NCI-H2227 treated with DMSO at 0.1 percent for 48 hours (cell line): ENCODE measurements at regions not wholly inside any gene's neighbourhood (a gene's known extent, or its start where the extent isn't known, plus 50 kb on each side); places are given as distances from the start of the nearest gene placed in this dataset.

Source experiments
- DNase-seq: peaks from one replicate; lab custom pipeline; 2025; lab: John Stamatoyannopoulos, UW

- no peak for DNase-seq
Observed at GRCh38 chr17:34776456-34777443, 184.5 kb downstream of the CCT6B start.

GRCh38 chr17:34773036-34773435 is 188.2 kb downstream of the CCT6B start:
- DNase-seq, result no peak

DNA sequence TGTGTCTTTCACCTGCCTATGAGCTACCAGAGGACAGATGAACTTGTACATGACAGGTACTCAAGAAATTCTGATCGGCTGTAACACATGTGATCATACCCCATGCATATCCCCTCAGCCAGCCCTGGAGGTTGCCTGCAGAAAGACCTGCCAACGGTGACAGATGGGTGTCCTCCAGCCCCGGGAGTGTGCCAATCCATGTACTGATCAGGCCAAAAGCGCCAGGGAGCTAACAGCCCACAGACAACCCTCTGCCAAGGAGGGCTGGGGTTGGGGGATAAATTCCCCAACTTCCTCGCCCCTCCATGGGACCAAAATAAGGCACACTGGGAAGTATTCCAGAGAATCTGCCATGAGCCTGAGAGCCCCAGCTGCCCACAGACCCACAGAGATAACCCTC is 189.4 kb downstream of the CCT6B start:
- no peak for DNase-seq

DNA sequence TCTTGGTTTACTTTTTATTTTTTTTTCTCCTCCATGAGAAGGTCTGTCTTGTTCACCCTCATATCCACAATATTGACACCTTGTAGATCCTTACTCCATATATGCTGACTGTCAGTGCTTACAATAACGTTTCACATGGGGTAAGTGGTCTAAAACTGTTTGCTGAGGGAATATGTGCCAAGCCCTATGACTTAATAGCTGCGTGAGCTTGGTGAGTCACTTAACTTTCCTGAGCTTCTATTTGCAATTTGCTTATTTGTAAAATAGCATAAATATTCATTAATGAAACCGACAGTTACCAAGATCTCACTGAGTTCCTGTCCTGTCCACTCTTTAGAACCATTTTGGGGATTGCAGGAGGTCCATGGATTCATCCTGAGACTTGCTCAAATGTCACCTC is 190.7 kb downstream of the CCT6B start:
- no peak for DNase-seq

DNA sequence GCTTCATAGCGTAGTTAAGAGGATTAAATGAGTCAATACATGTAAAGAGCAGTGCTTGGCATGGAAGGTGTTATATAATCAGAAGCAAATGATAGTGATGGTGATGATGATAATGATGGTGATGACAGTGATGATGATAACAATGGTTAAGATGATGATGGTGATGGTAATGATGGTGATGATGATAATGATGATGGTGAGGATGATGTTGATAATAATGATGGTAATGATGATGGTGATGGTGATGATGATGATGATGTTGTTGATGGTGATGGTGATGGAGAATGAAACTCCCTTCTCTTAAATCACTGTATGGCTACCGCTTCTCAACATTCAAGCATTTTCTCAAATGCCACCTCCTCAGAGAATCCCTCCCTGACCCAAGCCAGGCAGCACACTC is 190.5 kb downstream of the TMEM132E start:
- no peak for DNase-seq

- DNase-seq, result no peak
Observed at GRCh38 chr17:34769049-34769448, 189.7 kb downstream of the TMEM132E start.

DNA sequence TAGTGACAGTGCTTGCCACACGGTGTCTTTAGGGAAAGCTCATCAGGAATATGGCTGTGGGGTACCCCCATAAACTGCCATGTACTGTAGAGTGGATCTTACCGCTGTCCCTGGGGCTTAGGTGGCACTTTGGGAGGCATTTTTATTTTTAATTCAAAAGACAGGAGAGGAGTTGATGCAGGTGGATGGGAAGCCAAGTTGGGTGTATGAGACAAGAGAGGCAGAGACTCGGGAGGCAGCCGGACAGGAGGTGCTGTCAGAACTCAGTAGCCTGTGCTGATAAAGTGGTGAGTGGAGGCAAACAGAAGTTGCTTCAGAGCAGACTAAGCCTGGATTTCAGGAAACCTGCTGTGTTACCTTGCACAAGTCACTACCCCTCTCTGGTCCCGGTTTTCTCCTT is 185.9 kb downstream of the TMEM132E start:
- DNase-seq, result no peak

DNA sequence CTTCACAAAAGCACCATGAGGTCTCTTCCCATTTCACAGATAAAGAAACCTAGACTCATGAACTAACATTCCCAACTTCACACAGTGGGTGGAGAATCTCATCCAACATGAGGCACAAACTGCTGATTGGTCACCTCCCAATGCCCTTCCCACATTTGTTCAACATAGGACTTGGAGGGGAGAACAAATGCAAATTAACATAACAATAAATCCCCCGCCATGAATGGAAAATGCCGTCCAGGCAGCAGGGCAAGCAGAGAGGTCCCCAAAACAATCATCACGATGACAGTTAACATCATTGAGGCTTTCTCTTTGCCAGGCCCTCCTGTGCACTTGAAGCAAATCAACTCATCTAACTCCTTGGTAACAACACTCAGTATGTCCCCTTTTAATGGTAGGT is 185.3 kb downstream of the TMEM132E start:
- no peak for DNase-seq

DNA sequence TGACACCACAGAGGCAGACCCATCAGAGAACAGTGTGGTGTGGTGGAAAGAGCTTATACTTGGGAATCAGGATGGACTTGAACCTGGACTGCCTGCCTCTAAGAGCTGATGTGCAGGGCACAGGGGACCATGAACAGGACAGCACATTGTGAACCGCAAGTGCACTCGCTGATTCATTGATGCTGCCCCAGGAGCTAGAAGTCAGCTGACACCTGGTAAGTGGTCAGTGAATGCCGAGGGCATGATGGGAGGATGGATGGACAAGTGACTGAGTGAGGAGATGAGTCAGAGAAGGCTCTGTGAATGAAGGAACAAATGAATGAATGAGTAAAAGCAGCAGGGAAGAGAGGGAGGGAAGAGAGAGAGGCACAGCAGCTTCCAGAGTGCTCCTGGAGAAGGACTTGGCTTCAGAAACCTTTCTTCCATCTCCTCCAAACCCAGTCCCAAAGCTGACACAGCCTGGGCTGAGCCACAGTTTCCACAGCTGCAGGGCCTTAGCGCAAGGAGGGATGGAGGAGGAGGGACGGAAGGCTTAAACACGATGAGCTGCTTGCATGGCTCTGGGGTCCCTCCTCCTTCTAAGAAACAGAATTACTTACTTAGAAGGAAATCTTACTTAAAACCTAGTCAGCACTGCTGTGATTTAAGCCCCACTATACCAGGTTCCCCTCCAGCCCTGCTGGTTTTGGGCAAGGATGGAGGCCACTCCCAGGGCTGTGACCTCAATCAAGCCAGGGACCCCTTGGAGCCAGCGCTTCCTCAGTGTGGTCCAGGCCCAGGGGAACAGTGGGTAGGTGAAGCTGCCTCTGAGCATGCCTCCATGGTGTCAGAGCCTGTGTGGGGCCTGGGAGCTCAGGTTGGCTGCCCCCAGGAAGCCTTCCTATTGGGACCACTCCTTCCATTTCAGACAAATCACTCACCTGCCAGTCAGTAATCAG is 184.6 kb downstream of the TMEM132E start:
- no peak for DNase-seq

DNA sequence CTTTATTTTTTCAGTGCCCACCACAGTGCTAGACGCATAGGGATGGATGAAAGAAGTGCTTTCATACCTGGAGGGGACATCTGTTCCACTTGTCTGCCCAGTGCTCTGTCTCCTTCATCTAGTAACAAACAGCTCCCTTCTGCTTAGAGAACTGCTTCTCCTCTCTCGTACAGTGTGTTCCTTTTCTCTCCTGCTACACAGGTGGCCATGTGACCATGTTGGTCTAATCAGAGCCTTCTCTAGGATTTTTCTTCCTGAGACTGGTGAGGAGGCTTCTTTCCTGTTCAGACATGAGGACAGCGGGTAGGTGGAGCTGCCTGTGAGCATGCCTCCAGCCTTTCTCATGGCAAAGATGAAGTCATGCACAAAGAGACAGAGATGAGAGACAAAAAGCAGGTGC is 182.7 kb downstream of the TMEM132E start:
- no peak for DNase-seq

- DNase-seq, result no peak
Observed at GRCh38 chr17:34761646-34762045, 182.3 kb downstream of the TMEM132E start.

GRCh38 chr17:34760931-34761495 is 181.6 kb downstream of the TMEM132E start:
- no peak for DNase-seq

DNA sequence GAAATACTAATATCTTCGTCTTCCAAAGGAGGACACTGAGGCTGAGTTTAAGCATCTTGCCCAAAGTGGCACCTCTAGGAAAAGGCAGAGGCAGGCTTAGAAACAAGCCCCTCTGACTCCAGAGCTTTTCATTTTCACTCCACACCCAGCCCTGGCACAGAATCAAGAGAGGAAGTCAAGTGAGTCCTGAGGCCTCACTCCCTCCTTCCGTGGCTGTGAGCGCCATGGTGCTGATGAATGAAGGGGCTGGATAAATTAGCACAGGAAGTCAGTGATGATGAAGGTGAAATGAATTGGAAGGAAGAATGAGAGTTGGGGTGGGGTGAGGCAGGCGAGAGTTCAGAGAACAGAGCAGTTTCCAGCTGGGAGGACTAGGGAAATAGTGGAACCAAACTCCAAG is 179.3 kb downstream of the TMEM132E start:
- DNase-seq, result no peak

GRCh38 chr17:34758316-34758715 is 178.9 kb downstream of the TMEM132E start:
- DNase-seq, result no peak

- no peak for DNase-seq
Observed at GRCh38 chr17:34757611-34758010, 178.2 kb downstream of the TMEM132E start.

- no peak for DNase-seq
Observed at GRCh38 chr17:34757106-34757505, 177.7 kb downstream of the TMEM132E start.

DNA sequence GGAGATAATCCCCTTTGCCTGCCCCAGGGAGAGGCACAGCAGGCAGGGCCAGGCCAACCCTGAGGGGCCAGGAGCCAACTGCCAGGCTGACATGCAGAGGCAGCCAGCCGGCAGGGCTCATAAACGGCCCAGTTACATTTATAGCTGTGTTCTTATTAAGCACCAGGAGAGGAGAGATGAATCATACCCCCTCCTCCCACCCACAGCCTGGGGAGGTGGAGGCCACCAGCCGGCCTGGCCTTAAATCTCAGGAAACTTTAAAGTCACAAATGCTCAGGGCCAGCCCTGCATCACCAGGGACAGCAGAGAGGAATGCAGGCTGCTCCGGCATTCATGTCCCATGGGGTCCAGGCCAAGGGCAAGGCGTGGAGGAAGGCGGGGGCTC is 177.2 kb downstream of the TMEM132E start:
- no peak for DNase-seq

GRCh38 chr17:34755981-34756636 is 176.7 kb downstream of the TMEM132E start:
- no peak for DNase-seq

- DNase-seq, result no peak
Observed at GRCh38 chr17:34755371-34755770, 176.0 kb downstream of the TMEM132E start.

DNA sequence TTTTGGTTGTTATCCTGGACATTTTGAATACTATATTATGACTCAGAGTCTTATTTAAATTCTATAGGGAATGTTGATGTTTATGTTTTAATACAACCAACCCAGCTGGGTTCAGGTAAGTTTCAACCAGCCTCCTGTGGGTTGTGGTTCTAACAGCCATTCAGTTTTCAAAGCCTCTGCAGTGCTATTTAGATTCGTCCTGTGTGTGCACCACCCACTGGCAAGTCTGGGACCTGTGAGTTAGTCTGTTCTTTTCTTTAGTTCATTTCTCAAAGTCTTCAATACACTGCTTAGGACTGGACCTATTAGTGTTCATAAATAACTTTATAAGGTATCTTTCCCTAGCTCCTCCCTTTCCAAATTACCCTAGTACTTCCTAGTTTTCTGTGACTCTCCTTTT is 170.6 kb downstream of the TMEM132E start:
- DNase-seq, result no peak

DNA sequence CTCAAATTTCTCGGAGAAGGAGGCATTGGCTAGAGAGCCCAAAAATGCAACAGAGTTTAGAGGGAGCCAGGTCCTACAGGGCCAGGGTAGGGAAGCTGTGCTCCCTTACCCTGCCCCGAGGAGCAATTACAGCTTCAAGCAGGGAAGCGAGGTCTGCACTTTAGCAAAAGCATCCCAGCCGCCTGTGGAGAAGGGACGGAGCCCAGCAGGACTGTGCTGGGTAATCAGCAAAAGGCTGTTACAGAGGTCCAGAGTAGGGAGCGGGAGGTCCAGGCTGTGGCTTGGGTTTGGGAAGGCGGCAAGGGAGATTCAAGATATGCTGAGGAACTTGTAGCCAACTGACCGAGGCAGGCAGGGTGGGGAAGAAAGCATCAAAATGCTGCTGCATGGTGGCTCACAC is 162.6 kb downstream of the TMEM132E start:
- DNase-seq, result no peak
